HUDEP-2 (cell line): ENCODE measurements at regions not wholly inside any gene's neighbourhood (a gene's known extent, or its start where the extent isn't known, plus 50 kb on each side); places are given as distances from the start of the nearest gene placed in this dataset.
A peak's percentile ranks its signal among the peaks of the same experiment; 100 is the strongest.
"Not testable (repeated sequence)": the region's sequence is repeated elsewhere in the genome, so short reads cannot be mapped to it uniquely, and the experiment has no call there.

Experiments used
- DNase-seq, 76 experiments: peaks; one replicate each; lab custom pipeline; 2025; ENCODE audit not compliant: unreplicated experiment in 76 of 76; lab: John Stamatoyannopoulos, UW

- DNase-seq, result no peak
Measured at GRCh38 chr2:16416651-16417050, 249.0 kb downstream of the CYRIA start.

GRCh38 chr2:16415861-16416260 lies 249.8 kb downstream of the CYRIA start:
- DNase-seq, result not testable (repeated sequence)

- DNase-seq, result no peak
Measured at GRCh38 chr2:16413947-16414346, 251.7 kb downstream of the CYRIA start.

- DNase-seq, result peak in 26 of 76 experiments; percentile 4 to 78 (median 45)
Measured at GRCh38 chr2:16413285-16413684, 252.3 kb downstream of the CYRIA start.

DNA sequence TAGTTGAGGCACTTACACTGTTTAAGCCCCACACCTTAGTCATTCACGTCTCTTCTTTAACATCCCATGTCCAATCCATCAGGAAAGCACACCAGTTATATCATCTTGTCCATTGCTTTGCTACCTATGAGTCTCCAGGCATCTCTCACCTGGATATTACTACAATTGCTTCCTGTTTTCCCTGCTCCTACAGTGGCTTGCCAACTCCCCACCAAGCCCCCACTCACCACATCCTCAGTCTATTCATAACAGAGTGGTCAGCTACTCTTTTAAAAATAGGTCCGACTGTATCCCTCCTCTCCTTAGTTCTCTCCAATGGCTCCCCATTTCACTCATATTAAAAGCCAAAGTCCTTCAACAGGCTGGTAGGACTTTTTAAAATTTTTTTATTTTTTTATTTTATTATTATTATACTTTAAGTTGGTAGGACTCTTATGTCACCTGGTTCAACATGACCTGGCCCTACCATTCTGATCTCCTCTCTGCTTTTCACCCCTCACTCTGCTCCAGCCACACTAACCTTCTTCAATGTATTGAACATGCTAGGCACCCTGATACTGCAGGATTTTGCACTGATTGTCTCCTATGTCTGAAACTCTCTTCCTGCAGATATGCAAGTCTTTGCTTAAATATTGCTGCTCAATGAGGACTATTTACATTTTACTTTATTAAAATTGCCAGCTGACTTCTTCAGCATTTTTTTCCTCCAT lies 253.2 kb downstream of the CYRIA start:
- DNase-seq, result no peak

GRCh38 chr2:16411788-16412187 lies 253.8 kb downstream of the CYRIA start:
- DNase-seq, result peak in 1 of 76 experiments; percentile 24

DNA sequence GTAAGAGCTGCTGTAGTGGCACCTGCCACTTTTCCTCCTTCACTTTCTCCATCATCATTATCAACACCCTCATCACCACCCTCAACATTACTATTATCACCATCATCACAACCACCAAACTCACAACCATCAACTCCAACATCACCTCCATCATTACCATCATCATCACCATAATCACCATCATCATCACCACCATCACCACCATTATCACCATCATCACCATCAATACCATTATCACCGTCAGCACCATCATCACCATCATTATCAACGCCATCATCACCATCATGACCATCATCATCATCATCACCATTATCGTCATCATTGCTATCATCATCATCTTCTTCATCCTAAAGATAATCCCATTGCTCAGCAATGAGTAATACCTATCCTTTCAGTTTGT lies 255.8 kb downstream of the CYRIA start:
- no peak for DNase-seq

GRCh38 chr2:16409006-16409390 lies 256.6 kb downstream of the CYRIA start:
- DNase-seq, result no peak

- DNase-seq, result no peak
Measured at GRCh38 chr2:16408331-16409005, 257.2 kb downstream of the CYRIA start.

GRCh38 chr2:16407358-16407757 lies 258.3 kb downstream of the CYRIA start:
- no peak for DNase-seq

GRCh38 chr2:16406496-16407289 lies 258.9 kb downstream of the CYRIA start:
- DNase-seq, result no peak

- peak in 1 of 76 experiments; percentile 7 for DNase-seq
Measured at GRCh38 chr2:16405551-16405950, 260.1 kb downstream of the CYRIA start.

- no peak for DNase-seq
Measured at GRCh38 chr2:16404551-16405300, 260.9 kb downstream of the CYRIA start.

- DNase-seq, result no peak
Measured at GRCh38 chr2:16404146-16404545, 261.5 kb downstream of the CYRIA start.

DNA sequence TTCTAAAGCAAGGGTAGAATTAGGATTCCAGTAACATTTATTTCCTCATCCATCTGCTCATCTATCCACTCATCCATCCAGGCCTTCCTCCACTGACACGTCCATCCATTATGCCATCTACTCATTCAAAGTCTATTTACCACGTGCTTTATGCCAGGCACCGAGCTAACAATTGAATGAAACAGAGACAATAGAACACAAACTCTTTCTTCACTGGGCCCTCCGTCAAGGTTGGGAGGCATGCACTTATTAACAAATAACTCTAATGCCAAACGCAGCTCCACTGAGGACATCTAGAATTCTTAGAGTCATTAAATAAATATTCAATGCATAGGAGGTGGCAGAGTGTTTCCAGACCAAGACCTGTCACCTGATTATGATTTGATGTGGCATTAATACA lies 262.7 kb downstream of the CYRIA start:
- DNase-seq, result no peak

GRCh38 chr2:16401761-16402300 lies 263.8 kb downstream of the CYRIA start:
- DNase-seq, result no peak

- peak in 2 of 76 experiments; percentile 7 to 30 for DNase-seq
Measured at GRCh38 chr2:16400127-16400623, 265.5 kb downstream of the CYRIA start.

- no peak for DNase-seq
Measured at GRCh38 chr2:16398486-16399043, 267.1 kb downstream of the CYRIA start.

GRCh38 chr2:16397681-16398475 lies 267.8 kb downstream of the CYRIA start:
- DNase-seq, result no peak
